ENCODE measurements at regions not wholly inside any gene's neighbourhood (a gene's known extent, or its start where the extent isn't known, plus 50 kb on each side); places are given as distances from the start of the nearest gene placed in this dataset.

GRCh38 chr15:46709460-46710083, 1007.7 kb upstream of the SEMA6D start:
- no peak for DNase-seq (ENCODE audit: low spot score)

DNA sequence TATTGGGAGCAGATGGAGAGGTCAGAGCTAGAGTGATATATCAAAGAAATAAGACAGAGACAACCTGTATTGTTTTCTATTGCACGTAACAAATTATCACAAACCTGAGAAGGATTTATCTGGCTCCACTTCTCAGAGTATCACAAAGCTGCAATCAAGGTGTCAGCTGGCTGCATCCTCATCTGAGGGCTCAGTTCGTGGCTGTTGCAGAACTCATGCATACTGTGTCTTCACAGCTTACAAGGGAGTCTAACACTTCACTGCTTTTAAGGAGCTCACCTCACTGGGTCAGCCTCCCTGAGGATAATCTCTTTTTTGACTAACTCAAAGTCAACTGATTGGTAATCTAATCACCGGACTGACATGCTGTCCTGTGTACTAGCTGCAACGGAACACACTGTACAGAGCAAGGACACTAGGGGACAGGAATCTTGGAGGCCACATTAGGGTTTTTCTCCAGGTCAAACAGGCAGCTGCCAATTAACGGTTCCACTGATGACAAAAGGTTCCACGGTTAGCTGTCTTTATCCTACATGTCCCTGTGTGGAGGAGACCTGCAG, 1006.8 kb upstream of the SEMA6D start:
- no peak for DNase-seq (ENCODE audit: low spot score)

- no peak for DNase-seq (ENCODE audit: low spot score)
These were observed 1004.3 kb upstream of the SEMA6D start for GRCh38 chr15:46713045-46713444.

DNA sequence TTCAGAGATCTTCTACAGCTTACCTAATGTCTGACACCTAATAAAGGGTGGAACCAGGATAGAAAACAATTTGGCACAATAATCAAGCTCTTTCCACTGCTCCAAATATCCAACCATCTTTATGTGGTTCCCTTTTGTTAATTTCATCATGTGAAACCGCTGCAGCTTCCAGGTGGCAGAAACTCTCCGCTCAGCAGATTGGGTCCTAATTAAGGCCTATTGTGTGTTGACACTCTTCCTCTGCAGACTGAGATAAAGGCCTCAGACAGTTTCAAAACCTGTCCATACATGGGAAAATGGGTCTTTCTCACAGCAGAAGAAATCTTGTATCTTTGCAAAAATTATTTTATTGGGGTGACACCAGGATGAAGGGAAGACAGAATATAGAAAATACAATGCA, 1002.4 kb upstream of the SEMA6D start:
- no peak for DNase-seq (ENCODE audit: low spot score)

DNA sequence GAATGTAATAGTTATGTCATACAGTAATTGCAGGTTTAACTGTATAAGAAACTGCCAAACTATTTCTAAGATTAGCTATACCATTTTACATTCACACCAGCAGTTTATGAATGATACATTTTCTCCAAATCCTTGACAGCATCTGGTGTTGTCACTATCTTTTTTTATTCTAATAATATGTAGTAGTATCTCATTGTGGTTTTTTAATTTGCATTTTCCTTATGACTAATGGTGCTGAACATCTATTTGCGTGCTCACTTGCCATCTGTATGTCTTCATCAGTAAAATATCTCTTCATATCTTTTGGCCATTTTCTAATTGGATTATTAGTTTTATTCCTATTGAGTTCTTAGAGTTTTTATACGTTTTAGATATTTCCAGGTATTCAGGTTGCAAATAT, 994.0 kb upstream of the SEMA6D start:
- no peak for DNase-seq (ENCODE audit: low spot score)

- no peak for DNase-seq (ENCODE audit: low spot score)
These were observed 985.2 kb upstream of the SEMA6D start for GRCh38 chr15:46732060-46732459.

- no peak for DNase-seq (ENCODE audit: low spot score)
These were observed 982.2 kb upstream of the SEMA6D start for GRCh38 chr15:46735115-46735514.

GRCh38 chr15:46751303-46751702, 966.0 kb upstream of the SEMA6D start:
- no peak for DNase-seq (ENCODE audit: low spot score)

- no peak for DNase-seq (ENCODE audit: low spot score)
These were observed 963.4 kb upstream of the SEMA6D start for GRCh38 chr15:46753946-46754345.

- DNase-seq (ENCODE audit: low spot score), result no peak
These were observed 954.2 kb upstream of the SEMA6D start for GRCh38 chr15:46763091-46763490.

DNA sequence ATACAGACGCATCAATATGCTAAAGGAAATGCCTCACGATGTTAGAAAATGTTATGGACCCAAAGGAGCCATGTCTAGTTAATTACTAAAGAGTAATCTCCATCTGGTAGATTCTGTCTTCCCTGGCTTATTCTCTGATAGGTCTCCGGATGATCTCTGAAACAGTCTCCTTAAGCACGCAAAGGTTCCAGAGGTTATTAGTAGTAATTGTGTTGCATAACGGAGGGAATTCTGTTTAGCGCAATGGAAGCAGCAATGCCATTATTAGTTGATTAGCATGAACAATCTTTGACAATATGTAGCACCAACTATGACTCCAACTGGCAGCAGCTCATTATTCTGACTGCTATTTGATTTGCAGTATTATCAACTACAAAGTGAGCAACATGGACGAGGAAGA, 952.5 kb upstream of the SEMA6D start:
- no peak for DNase-seq (ENCODE audit: low spot score)

DNA sequence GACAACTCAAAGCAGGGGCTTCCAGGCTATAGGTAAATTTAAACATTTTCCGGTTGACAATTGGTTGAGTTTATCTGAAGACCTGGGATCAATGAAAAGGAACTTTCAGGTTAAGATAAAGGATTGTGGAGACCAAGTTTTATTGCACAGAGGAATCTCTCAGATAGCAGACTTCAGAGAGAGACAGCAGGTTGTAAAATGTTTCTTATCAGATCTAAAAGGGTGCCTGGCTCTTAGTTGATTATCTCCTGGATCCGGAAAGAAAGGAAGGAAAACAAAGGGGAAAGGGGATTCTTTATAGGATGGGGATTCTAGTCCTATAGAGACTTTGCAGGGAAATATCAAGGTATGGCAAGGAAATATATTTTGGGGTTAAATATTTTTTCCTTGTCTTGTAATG, 951.3 kb upstream of the SEMA6D start:
- DNase-seq (ENCODE audit: low spot score), result no peak

- DNase-seq (ENCODE audit: low spot score), result no peak
These were observed 949.0 kb upstream of the SEMA6D start for GRCh38 chr15:46768287-46768686.

DNA sequence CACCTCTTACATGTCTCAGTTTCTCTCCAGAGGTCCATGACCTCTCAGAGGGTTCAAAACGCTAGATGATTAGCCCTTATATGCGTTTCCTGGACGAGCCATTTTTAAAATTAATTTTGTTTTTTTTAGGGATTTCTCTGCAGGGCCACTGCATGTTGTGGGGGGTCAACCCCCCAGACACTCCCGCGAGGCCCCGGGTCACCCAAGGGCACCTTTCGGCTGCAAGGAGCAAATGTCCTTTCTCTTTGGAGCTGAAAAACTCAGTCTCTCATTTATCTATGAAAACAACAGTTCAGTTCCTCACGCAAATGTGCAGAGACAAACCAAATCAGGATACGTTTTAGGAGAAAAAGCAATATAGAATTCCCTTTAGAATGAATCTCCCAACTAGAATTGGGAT, 944.3 kb upstream of the SEMA6D start:
- DNase-seq (ENCODE audit: low spot score), result no peak

- no peak for DNase-seq (ENCODE audit: low spot score)
These were observed 938.4 kb upstream of the SEMA6D start for GRCh38 chr15:46778876-46779275.

GRCh38 chr15:46786590-46787285, 930.6 kb upstream of the SEMA6D start:
- no peak for DNase-seq (ENCODE audit: low spot score)

DNA sequence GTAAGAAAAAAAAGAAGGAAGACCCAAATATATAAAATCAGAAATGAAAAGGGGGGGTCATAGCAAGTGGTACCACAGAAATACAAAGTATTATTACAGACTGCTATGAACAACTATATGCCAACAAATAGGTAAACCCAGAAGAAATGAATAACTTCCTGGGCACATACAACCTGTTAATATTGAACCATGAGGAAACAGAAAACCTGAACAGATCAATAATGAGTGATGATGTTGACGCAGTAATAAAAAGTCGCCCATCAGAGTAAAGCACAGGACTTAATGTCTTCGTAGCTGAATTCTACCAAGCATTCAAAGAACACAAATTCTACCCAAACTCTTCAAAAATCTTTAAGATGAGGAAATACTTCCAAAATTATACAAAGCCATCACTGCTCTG, 921.6 kb upstream of the SEMA6D start:
- no peak for DNase-seq (ENCODE audit: low spot score)

DNA sequence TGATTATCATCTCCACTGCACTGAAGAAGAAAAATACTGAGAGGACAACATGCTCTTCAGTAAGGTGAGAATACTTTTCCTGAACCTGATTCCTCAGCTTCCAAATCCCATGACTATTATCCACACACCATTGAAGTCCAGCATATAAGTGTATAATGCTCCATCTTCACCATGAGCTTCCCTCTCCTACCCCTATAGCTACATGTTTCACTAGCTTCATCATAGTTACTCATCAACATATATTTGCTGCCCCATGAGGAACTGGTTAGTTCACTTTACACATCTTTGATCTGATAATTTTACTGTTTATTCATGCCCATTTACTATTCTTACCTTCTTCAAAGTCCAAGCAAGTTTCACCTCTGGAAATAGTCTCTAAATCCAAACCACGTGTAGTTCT, 908.5 kb upstream of the SEMA6D start:
- DNase-seq (ENCODE audit: low spot score), result no peak

DNA sequence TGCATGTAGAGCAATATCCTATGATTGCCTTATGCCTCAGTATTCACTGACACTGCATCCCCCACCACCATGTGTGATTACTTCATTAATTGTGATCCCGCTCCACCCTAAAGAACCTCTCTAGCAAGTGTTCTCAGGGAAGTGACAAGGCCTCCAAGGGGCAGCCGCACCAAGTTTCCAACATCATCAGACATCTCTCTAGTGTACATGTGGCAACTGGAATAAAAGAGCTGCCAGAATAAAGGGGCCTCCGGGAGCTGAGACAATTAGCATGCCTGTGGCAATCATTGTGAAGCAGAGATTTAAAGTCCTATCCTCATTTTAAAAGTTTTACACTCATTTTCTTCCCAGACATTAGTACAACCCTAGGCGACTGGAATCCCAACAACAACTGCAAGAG, 902.1 kb upstream of the SEMA6D start:
- no peak for DNase-seq (ENCODE audit: low spot score)

DNA sequence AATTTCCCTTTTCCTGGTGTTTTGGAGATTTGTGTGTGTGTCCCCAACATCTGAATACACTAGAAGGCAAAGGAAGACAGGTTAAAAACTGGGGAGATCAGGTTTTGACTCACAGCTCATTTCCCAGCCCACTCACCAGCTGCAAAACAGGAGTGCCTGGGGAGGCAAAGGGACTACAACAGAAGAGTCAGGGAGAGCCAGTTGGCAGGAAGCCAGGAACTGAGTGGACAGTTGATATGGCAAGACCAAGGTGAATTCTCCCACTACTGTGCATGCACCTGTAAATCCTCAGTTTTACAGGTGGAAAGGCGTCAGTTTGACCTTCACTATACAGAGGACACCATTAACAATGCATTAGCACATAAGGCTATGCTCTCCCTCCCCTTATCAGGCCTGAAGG, 901.5 kb upstream of the SEMA6D start:
- DNase-seq (ENCODE audit: low spot score), result no peak

- peak; percentile 62 for DNase-seq (ENCODE audit: low spot score)
These were observed 868.6 kb upstream of the SEMA6D start for GRCh38 chr15:46848704-46849103.

GRCh38 chr15:46853600-46853999, 863.7 kb upstream of the SEMA6D start:
- DNase-seq (ENCODE audit: low spot score), result no peak

GRCh38 chr15:46854564-46854963, 862.7 kb upstream of the SEMA6D start:
- no peak for DNase-seq (ENCODE audit: low spot score)

DNA sequence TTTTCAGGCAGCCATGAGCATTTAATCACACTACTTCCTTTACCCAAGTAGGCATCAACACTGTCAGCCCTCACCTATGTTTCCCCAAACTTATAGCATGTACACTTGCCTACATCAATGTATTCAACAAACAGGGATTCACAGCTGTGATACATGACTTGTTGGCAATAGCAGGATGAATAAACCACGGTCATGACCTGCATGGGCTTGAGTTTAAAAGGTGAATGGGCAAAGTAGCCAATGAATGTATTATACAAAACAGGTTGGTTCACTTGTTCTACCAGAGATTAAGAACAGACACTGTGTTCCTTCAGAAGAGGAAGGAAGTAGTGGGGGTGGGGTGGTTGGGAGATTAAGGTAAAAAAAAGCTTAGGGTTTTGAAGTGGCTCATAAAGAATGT, 861.9 kb upstream of the SEMA6D start:
- DNase-seq (ENCODE audit: low spot score), result no peak
